Caki2 (cell line): ENCODE measurements at regions not wholly inside any gene's neighbourhood (a gene's known extent, or its start where the extent isn't known, plus 50 kb on each side); places are given as distances from the start of the nearest gene placed in this dataset.

Source experiments
- DNase-seq: peaks from one replicate; pipeline ENCODE4 v3.0.0-alpha.2; 2015; ENCODE audit warnings: low read depth
- in situ Hi-C: cut with HindIII; loops from 2 replicates; pipeline ENCODE4 v1.10.0; 2016; ENCODE audit warnings: low sequenced_read_pairs, low pct_unique_long_range_greater_than_20kb, mixed read lengths

DNA sequence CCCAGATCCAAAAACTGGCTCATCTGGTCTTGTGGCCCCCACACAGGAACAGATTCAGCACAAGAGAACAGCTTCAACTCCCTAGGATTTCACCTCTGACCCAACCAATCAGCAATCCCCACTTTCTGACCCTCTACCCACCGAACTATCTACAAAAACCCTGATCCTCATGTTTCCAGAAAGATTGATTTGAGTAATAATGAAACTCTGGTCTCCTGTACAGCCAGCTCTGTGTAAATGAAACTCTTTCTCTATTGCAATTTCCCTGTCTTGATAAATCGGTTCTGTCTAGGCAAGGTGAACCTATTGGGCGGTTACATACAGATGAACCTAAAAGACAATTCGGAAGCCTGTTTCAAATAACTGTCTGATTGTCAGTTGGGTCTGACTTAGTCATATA, 847.6 kb upstream of the ALCAM start:
- in situ Hi-C loops, result no loop called here
- DNase-seq, result no peak

DNA sequence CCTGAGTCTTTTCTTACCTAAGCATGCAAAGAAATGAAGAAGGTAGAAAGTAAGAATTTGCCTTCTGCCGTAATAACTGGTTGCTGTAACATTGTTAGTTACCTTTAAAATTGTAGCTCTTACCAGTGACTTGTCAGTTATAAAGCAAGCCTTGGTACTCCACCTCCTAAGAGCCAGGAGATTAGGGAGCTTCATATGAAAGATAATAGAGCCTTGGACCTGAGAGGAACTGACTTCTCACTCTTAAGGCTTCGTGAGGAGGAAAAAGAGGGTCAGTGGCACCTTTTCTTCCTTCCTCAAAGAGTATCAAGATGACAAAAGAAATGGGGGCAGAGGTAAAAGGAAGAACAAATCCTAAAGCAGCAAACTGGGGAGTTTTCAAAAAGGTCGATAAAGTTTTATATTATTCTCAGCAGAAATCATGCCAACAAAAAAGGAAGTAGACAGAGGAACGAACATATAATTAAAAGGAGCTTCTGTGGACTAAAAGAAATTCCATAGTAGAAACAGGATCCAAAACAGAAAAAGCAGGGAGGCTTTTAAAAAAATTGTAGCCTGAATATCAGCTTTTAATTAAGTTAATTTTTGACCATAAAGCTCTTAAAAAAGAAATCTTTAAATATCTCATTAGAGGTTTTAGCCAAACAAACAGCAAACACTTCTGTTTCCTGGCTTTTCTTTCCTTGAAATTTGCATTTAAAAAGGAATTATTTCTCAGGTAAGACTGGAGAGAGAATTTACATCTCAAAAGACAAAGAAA, 847.1 kb upstream of the ALCAM start:
- no peak for DNase-seq
- in situ Hi-C loops, result no loop called here

DNA sequence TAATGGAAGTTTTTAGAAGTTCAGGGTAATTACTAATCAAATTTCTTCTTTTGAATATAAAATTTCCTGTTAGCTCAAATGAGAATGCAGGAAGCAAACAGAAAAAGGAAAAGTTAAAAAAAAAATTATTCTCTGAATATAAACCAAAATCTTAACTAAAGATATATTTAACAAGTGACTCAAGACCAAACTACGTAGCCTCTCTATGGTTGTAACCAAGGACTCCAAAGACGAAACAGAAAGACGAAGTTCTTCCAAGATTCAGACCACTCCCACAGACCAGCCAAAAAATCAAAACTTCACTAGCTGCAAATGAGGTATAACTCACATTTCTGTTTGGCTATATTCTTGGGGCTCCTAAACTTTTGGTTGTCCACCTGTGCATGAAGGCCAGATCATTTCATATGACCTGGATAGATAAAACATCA, 846.5 kb upstream of the ALCAM start:
- DNase-seq, result no peak
- in situ Hi-C loops, result no loop called here

- no peak for DNase-seq
- in situ Hi-C loops, result no loop called here
Observed at GRCh38 chr3:104521606-104522336, 844.9 kb upstream of the ALCAM start.

- in situ Hi-C loops, result no loop called here
- no peak for DNase-seq
Observed at GRCh38 chr3:104523136-104523535, 843.6 kb upstream of the ALCAM start.

DNA sequence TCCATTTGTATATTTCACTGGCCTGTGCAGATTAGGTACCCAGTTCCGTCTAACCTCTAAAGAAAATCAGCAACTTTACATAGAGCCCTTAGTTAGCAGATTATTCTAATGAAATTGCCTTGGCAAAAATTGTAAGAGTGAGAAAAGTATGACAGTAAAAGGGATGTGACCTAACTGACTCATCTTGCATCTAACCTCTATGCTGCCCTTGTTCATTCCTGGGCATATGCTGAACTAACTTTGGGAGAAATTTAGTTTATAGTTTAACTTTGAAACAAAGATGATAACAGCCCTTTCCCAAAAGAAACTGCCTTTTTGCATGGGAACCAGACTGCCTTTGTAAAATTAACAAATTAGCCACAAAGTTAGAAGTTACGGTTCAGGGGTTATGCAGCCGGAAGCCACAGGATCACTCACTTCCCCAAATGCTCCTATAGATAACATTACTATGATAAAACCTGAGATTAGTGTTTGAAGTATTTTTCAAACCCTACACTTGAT, 839.8 kb upstream of the ALCAM start:
- DNase-seq, result no peak
- in situ Hi-C loops, result no loop called here

DNA sequence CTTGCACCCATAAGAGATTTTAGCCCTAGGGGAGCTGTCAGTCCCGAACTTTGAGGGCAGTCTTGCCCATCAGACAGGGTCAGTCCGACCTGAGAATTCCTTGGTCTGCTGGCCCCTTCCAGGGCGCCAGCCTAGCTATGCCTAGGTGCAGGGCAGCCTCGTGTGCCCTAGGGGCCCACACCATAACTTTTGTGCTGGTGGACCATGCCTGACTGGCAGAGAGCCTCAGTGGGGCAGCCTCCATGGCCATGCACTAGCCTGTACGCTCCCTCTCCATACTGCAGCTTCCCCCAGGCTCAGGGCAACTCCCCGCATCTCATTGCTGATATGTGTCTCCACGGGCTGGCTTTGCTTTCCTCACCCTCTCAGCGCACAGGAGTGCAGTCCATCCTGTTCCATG, 835.8 kb upstream of the ALCAM start:
- no peak for DNase-seq
- in situ Hi-C loops, result no loop called here

GRCh38 chr3:104536715-104537114, 830.0 kb upstream of the ALCAM start:
- DNase-seq, result no peak
- in situ Hi-C loops, result no loop called here

DNA sequence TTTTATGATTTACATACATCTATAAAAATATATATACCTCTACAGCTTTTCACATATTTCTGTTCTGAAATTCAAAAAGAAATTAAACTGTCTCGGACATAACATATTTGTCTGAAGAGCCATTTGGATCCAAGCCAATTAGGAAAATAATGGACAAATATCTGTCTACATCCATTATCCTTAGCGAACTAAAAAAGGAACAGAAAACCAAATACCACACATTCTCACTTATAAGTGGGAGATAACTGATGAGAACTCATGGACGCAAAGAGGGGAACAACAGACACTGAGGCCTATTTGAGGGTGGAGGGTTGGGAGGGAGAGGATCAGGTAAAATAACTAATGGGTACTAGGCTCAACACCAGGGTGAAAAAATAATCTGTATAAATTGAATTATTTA, 829.4 kb upstream of the ALCAM start:
- in situ Hi-C loops, result no loop called here
- no peak for DNase-seq

- in situ Hi-C loops, result no loop called here
- no peak for DNase-seq
Observed at GRCh38 chr3:104546301-104546700, 820.4 kb upstream of the ALCAM start.

DNA sequence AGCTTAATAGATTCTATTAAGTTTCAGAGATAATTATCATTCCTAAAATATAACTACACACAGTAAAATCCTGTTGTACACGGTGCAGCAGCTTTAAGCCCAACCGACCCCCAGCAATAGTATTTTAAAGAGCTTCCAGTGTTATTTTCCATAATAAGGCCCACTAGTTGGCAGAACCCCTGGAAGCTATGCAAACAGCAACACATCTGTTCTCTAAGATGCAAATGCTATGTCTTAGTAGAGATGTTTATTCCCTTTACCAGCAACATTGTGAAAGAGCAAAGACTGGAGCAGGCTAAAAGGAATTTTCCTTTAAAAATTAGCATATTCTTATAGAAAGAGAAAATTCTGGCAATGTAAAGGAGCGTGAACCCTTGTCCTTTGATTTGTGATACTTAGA, 819.7 kb upstream of the ALCAM start:
- DNase-seq, result no peak
- in situ Hi-C loops, result no loop called here

DNA sequence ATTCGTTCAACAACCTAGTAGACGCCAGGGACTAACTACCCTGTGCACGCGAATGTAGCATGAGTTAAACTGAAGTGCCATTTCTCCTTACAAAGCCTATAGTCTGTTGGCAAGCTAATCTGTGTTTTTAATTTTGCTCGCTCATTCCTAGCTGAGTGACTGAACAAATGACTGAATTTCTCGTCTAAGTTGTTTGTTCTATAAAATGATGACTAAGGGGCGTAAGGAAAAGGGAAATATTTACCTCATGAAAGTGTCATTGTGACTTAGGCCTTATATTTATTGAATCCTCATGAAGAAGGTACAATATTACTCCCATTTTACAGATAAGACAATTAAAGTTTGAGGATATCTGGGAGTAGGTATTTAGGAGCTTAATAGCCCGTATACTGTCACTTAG, 818.3 kb upstream of the ALCAM start:
- DNase-seq, result no peak
- in situ Hi-C loops, result no loop called here

- in situ Hi-C loops, result no loop called here
- no peak for DNase-seq
Observed at GRCh38 chr3:104549099-104549714, 817.5 kb upstream of the ALCAM start.

DNA sequence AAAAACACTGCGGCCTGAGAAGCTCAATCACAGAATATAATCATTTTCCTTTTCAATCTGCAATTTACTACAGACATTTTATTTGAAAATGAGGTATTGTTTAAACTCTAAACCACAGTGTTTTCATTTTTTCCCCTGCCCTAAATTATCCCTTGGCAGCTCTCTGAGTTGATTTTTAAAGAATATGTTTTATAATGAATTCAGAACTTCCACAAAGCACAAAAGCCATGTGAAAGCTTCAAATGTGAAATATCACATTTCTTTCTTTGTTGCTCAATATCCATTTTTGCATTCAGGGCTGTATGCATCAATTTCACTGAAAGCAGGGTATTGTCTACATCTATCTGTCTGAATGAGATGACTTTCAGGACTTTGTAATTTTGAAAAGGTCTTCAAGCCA, 813.6 kb upstream of the ALCAM start:
- in situ Hi-C loops, result no loop called here
- DNase-seq, result no peak

- no peak for DNase-seq
- in situ Hi-C loops, result no loop called here
Observed at GRCh38 chr3:104554425-104554824, 812.3 kb upstream of the ALCAM start.

DNA sequence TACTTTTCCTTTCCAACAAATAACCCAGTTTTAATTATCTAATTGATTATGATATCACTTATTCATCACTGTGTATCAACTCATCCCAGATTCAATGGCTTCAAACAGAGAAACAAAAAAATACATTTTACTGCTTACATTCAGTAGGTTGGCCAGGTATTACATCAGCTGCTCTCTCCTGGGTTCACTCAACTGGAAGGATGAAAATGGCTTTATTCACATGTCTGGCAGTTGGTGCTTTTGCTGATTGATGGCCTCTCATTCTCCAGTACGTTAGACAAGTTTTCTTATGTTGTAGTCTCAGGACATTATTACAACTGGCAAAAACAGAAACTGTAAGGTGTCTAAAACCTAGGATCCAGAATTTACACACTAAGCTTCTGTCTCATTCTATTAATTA, 811.0 kb upstream of the ALCAM start:
- in situ Hi-C loops, result no loop called here
- no peak for DNase-seq

GRCh38 chr3:104556372-104557078, 810.2 kb upstream of the ALCAM start:
- in situ Hi-C loops, result no loop called here
- no peak for DNase-seq

GRCh38 chr3:104561324-104561723, 805.4 kb upstream of the ALCAM start:
- in situ Hi-C loops, result no loop called here
- no peak for DNase-seq
